CD14-positive monocyte (primary cell): ENCODE measurements at regions not wholly inside any gene's neighbourhood (a gene's known extent, or its start where the extent isn't known, plus 50 kb on each side); places are given as distances from the start of the nearest gene placed in this dataset.
A peak's percentile ranks its signal among the peaks of the same experiment; 100 is the strongest.
"Not testable (repeated sequence)": the region's sequence is repeated elsewhere in the genome, so short reads cannot be mapped to it uniquely, and the experiment has no call there.

Experiments
- DNase-seq, 3 donors: peaks; one replicate each; pipeline ENCODE4 v3.0.0-alpha.2; 2011 to 2022
- H2AFZ ChIP-seq: 2 replicates; pipeline ENCODE4 v1.6.0; 2012; ENCODE audit warnings: mild to moderate bottlenecking, low read depth, low read length, inconsistent platforms; ENCODE audit not compliant: insufficient read depth, poor library complexity, severe bottlenecking
- H3K27ac ChIP-seq, 2 donors: 1 replicate in 1 of 2; 2 replicates in 1 of 2; pipeline ENCODE4 v1.5.1; 2012 to 2013; ENCODE audit warnings: low read length in 2 of 2, control low read depth in 1 of 2, inconsistent platforms in 1 of 2, low read depth in 1 of 2, mild to moderate bottlenecking in 1 of 2
- H3K27me3 ChIP-seq, 2 donors: one replicate each; pipeline versions ENCODE4 v1.6.0 to v1.6.1; 2011 to 2013; ENCODE audit warnings: low read length in 2 of 2; ENCODE audit not compliant: control insufficient read depth in 2 of 2, insufficient read depth in 2 of 2
- H3K36me3 ChIP-seq, 2 donors: replicated peaks in 1 of 2; 1 replicate in 1 of 2; 2 replicates in 1 of 2; pipeline versions ENCODE4 v1.5.1 to v1.6.1; 2012 to 2013; ENCODE audit warnings: low read length in 2 of 2, control low read depth in 1 of 2, inconsistent platforms in 1 of 2, mild to moderate bottlenecking in 1 of 2; ENCODE audit not compliant: insufficient read depth in 2 of 2, control insufficient read depth in 1 of 2
- H3K4me1 ChIP-seq, 2 donors: 1 replicate in 1 of 2; 2 replicates in 1 of 2; pipeline versions ENCODE4 v1.5.1 to v1.6.1; 2012 to 2013; ENCODE audit warnings: low read length in 2 of 2, control low read depth in 1 of 2, inconsistent platforms in 1 of 2, mild to moderate bottlenecking in 1 of 2, moderate library complexity in 1 of 2; ENCODE audit not compliant: insufficient read depth in 2 of 2, control insufficient read depth in 1 of 2
- H3K4me2 ChIP-seq: replicated peaks from 2 replicates; pipeline ENCODE3; 2012; ENCODE audit warnings: low read length, moderate library complexity, mild to moderate bottlenecking; ENCODE audit not compliant: poor library complexity, severe bottlenecking; ENCODE audit errors: extremely low read depth
- H3K4me3 ChIP-seq, 3 experiments: fragments of 200-600 bp in 1 of 3; sonication (generic) in 1 of 3; replicated peaks in 1 of 3; 1 replicate in 2 of 3; 2 replicates in 1 of 3; pipeline ENCODE4 v1.5.1; 2011 to 2013; ENCODE audit warnings: low read length in 3 of 3, mild to moderate bottlenecking in 3 of 3, control low read depth in 2 of 3, low read depth in 2 of 3, inconsistent platforms in 1 of 3, moderate library complexity in 1 of 3
- H3K79me2 ChIP-seq: 2 replicates; pipeline ENCODE4 v1.6.0; 2012; ENCODE audit warnings: mild to moderate bottlenecking, control low read depth, inconsistent platforms, low read length, moderate library complexity; ENCODE audit not compliant: insufficient read depth
- H3K9ac ChIP-seq: 2 replicates; pipeline ENCODE4 v1.6.0; 2017; ENCODE audit warnings: low read length, mild to moderate bottlenecking; ENCODE audit not compliant: insufficient read depth, poor library complexity, severe bottlenecking
- H3K9me3 ChIP-seq, 2 donors: replicated peaks in 1 of 2; 1 replicate in 1 of 2; 2 replicates in 1 of 2; pipeline versions ENCODE4 v1.5.1 to v1.6.1; 2012 to 2013; ENCODE audit warnings: low read length in 2 of 2, control low read depth in 1 of 2; ENCODE audit not compliant: control insufficient read depth in 1 of 2, insufficient read depth in 1 of 2
- H4K20me1 ChIP-seq: 2 replicates; pipeline ENCODE4 v1.6.0; 2012; ENCODE audit warnings: mild to moderate bottlenecking, low read length, control low read depth, moderate library complexity; ENCODE audit not compliant: insufficient read depth
- H3K27ac Mint-ChIP-seq, 7 donors: one replicate each; pipeline ENCODE4 v1.8.0; 2020; ENCODE audit warnings: mild to moderate bottlenecking in 7 of 7, mixed read lengths in 7 of 7, moderate library complexity in 6 of 7, inconsistent platforms in 2 of 7
- H3K27me3 Mint-ChIP-seq, 3 donors: one replicate each; pipeline ENCODE4 v1.8.0; 2021 to 2022; ENCODE audit warnings: low read depth in 3 of 3, mild to moderate bottlenecking in 3 of 3, mixed read lengths in 3 of 3, moderate library complexity in 3 of 3, inconsistent platforms in 1 of 3
- H3K36me3 Mint-ChIP-seq, 2 donors: one replicate each; pipeline ENCODE4 v1.8.0; 2020; ENCODE audit warnings: mixed read lengths in 2 of 2, inconsistent platforms in 1 of 2, mild to moderate bottlenecking in 1 of 2
- H3K4me1 Mint-ChIP-seq: one replicate; pipeline ENCODE4 v1.8.0; 2020; ENCODE audit warnings: mild to moderate bottlenecking, mixed read lengths
- H3K4me3 Mint-ChIP-seq, 2 donors: one replicate each; pipeline ENCODE4 v1.8.0; 2020; ENCODE audit warnings: mild to moderate bottlenecking in 2 of 2, mixed read lengths in 2 of 2, moderate library complexity in 1 of 2
- H3K9me3 Mint-ChIP-seq, 7 donors: one replicate each; pipeline ENCODE4 v1.8.0; 2020 to 2022; ENCODE audit warnings: mixed read lengths in 7 of 7, mild to moderate bottlenecking in 6 of 7, moderate library complexity in 6 of 7, inconsistent platforms in 2 of 7
- CTCF ChIP-seq: fragments of 200-600 bp; IDR thresholded peaks from one replicate; pipeline ENCODE4 v1.8.0; 2022; ENCODE audit warnings: antibody characterized with exemption, mild to moderate bottlenecking
- WGBS: methylation state at CpG from one replicate; pipeline ENCODE4 v1.1.5; 2013; ENCODE audit warnings: missing lambda C conversion rate; ENCODE audit not compliant: insufficient coverage; 5-methylcytosine and 5-hydroxymethylcytosine counted together
- intact Hi-C, 2 donors: fragments of 100-400 bp; cut with micrococcal nuclease; formaldehyde crosslinking; loops; one replicate each; pipeline versions ENCODE4 v1.15.0 to v1.15.1; 2023

DNA sequence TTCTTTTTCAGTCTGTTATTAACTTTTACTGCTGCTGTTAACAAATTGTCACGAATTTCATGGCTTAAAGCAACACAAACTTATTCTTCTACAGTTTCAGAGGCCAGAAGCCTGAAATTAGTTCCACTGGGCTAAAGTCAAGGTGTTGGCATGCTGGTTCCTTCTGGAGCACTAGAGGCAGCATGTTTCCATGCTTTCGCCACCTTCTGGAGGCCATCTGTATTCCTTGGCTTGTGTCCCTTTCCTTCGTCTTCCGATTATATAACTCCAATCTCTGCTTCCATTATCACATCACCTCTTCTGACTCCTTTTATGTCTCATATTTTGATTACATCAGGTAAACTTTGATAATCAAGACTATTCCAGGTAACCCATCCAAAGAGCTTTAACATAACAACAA, 1742.1 kb downstream of the BRINP3 start:
- Histone ChIP-seq H3K36me3 (no peaks in the 10 kb centered on the region), H3K4me3 (no peak overlapping the region), H3K4me1 (no peaks in the 10 kb centered on the region), H2AFZ (no peak overlapping the region), H3K79me2 (no peaks in the 10 kb centered on the region), H3K9ac (no peak overlapping the region), H3K4me2 (no peak overlapping the region), H3K9me3 (peaks cover 11 to 15% of the 10 kb centered on the region in 2 donors), H3K27me3 (no peaks in the 10 kb centered on the region), H3K27ac (no peak overlapping the region), H4K20me1 (no peaks in the 10 kb centered on the region)
- TF ChIP-seq CTCF = no peak
- 96% methylated on average over 3 of the region's 4 CpGs for WGBS
- H3K36me3 Mint-ChIP-seq = no peaks in the 10 kb centered on the region
- H3K4me1 Mint-ChIP-seq = no peaks in the 10 kb centered on the region
- no peak overlapping the region for H3K27ac Mint-ChIP-seq
- peaks cover 0 to 14% (median 2%) of the 10 kb centered on the region in 7 donors for H3K9me3 Mint-ChIP-seq
- no peak overlapping the region for H3K4me3 Mint-ChIP-seq
- intact Hi-C loops = no loop called here
- H3K27me3 Mint-ChIP-seq = no peaks in the 10 kb centered on the region
- DNase-seq = no peak

DNA sequence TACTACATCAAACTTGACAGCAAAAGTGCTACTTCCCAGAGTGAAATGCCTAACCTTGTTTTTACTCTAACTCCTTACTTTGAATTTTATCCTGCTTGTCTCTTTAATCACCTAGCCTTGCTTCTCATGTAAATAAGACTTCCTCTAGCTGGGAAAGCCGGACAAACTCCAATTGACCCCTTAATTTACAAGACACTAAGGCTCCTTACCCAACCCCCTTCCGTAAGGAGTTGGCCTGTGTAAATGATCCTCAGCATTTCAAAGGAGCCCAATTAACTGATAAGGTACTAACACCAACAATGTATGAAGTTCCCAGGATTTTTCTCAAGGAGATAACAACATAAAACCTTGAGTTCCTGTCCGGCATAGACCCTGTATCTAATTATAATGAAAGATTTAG, 1728.4 kb downstream of the BRINP3 start:
- H3K9me3 Mint-ChIP-seq = peaks cover 5 to 16% (median 9%) of the 10 kb centered on the region in 7 donors
- H3K4me2 ChIP-seq, H3K9ac ChIP-seq, H3K9me3 ChIP-seq, H3K4me3 ChIP-seq, H3K27ac Mint-ChIP-seq, DNase-seq, H3K36me3 Mint-ChIP-seq, H3K4me1 ChIP-seq, intact Hi-C loops, H3K4me3 Mint-ChIP-seq, H3K4me1 Mint-ChIP-seq, H3K79me2 ChIP-seq, H3K27ac ChIP-seq, H3K36me3 ChIP-seq, H3K27me3 Mint-ChIP-seq, H4K20me1 ChIP-seq, H3K27me3 ChIP-seq, H2AFZ ChIP-seq: not testable (repeated sequence)
- 83% methylated on average over 1 of the region's 3 CpGs for WGBS

- H3K36me3 Mint-ChIP-seq, H3K4me1 Mint-ChIP-seq, H3K27ac Mint-ChIP-seq, H3K79me2 ChIP-seq, H3K4me3 ChIP-seq, H3K27me3 Mint-ChIP-seq, DNase-seq, H3K9me3 ChIP-seq, intact Hi-C loops, H3K27ac ChIP-seq, H3K4me3 Mint-ChIP-seq, H3K9ac ChIP-seq, H4K20me1 ChIP-seq, H3K36me3 ChIP-seq, H2AFZ ChIP-seq, H3K4me1 ChIP-seq, H3K4me2 ChIP-seq, H3K27me3 ChIP-seq: not testable (repeated sequence)
- no CpG with 5 or more reads among the region's 3 CpGs for WGBS
- peaks cover 6 to 18% (median 9%) of the 10 kb centered on the region in 7 donors for H3K9me3 Mint-ChIP-seq
Measured at GRCh38 chr1:188752027-188752426, 1725.6 kb downstream of the BRINP3 start.

DNA sequence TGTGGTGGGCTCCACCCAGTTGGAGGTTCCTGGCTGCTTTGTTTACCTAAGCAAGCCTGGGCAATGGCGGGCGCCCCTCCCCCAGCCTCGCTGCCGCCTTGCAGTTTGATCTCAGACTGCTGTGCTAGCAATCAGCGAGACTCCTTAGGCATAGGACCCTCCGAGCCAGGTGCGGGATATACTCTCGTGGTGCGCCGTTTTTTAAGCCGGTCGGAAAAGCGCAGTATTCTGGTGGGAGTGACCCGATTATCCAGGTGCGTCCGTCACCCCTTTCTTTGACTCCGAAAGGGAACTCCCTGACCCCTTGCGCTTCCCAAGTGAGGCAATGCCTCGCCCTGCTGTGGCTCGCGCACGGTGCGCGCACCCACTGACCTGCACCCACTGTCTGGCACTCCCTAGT, 1719.9 kb downstream of the BRINP3 start:
- DNase-seq, H3K27me3 ChIP-seq, H3K9ac ChIP-seq, H3K27me3 Mint-ChIP-seq, intact Hi-C loops, H3K4me1 ChIP-seq, H3K4me3 Mint-ChIP-seq, H3K9me3 Mint-ChIP-seq, H3K9me3 ChIP-seq, H3K79me2 ChIP-seq, H3K4me1 Mint-ChIP-seq, H3K27ac ChIP-seq, H3K36me3 ChIP-seq, H4K20me1 ChIP-seq, H3K4me3 ChIP-seq, H3K36me3 Mint-ChIP-seq, H3K4me2 ChIP-seq, H2AFZ ChIP-seq: not testable (repeated sequence)
- peak overlapping the region in 1 of 7 donors; percentile 61 for H3K27ac Mint-ChIP-seq
- WGBS = 98% methylated on average over 14 of the region's 24 CpGs
